Endodermal cell (in vitro differentiated cells): ENCODE measurements at regions not wholly inside any gene's neighbourhood (a gene's known extent, or its start where the extent isn't known, plus 50 kb on each side); places are given as distances from the start of the nearest gene placed in this dataset.

Source experiments
- DNase-seq: peaks from one replicate; pipeline ENCODE4 v3.0.0-alpha.2; 2017
- H3K27ac ChIP-seq: 2 replicates; pipeline ENCODE4 v1.5.1; 2013; ENCODE audit warnings: mild to moderate bottlenecking, low read depth, low read length, moderate library complexity
- H3K27me3 ChIP-seq: 2 replicates; pipeline ENCODE4 v1.6.1; 2013; ENCODE audit warnings: mild to moderate bottlenecking, low read length, moderate library complexity; ENCODE audit not compliant: insufficient read depth, control insufficient read depth, poor library complexity, severe bottlenecking
- H3K36me3 ChIP-seq: 2 replicates; pipeline ENCODE4 v1.7.0; 2013; ENCODE audit warnings: mild to moderate bottlenecking, low read length, moderate library complexity; ENCODE audit not compliant: control insufficient read depth, insufficient read depth
- H3K4me1 ChIP-seq: one replicate; pipeline ENCODE4 v1.7.0; 2013; ENCODE audit warnings: low read length; ENCODE audit not compliant: control insufficient read depth, insufficient read depth
- H3K4me3 ChIP-seq: 2 replicates; pipeline ENCODE4 v1.5.1; 2013; ENCODE audit warnings: mild to moderate bottlenecking, low read length, moderate library complexity
- H3K9ac ChIP-seq: 2 replicates; pipeline ENCODE4 v1.6.1; 2013; ENCODE audit warnings: mild to moderate bottlenecking, low read length, moderate library complexity; ENCODE audit not compliant: poor library complexity, severe bottlenecking; ENCODE audit errors: extremely low read depth
- H3K9me3 ChIP-seq: 2 replicates; pipeline ENCODE4 v1.6.1; 2013; ENCODE audit warnings: mild to moderate bottlenecking, low read length, moderate library complexity; ENCODE audit not compliant: control insufficient read depth
- H3K27ac Mint-ChIP-seq: 2 replicates; pipeline ENCODE4 v1.8.0; 2020; ENCODE audit warnings: mixed read lengths
- H3K27me3 Mint-ChIP-seq: 2 replicates; pipeline ENCODE4 v1.8.0; 2021; ENCODE audit warnings: mild to moderate bottlenecking, mixed read lengths; ENCODE audit not compliant: insufficient read depth
- H3K36me3 Mint-ChIP-seq: 2 replicates; pipeline ENCODE4 v1.8.0; 2020; ENCODE audit warnings: low read depth, mixed read lengths
- H3K4me1 Mint-ChIP-seq: 2 replicates; pipeline ENCODE4 v1.8.0; 2020; ENCODE audit warnings: mixed read lengths
- H3K4me3 Mint-ChIP-seq: 2 replicates; pipeline ENCODE4 v1.8.0; 2020; ENCODE audit warnings: mild to moderate bottlenecking, moderate library complexity, mixed read lengths
- H3K9me3 Mint-ChIP-seq: 2 replicates; pipeline ENCODE4 v1.8.0; 2020; ENCODE audit warnings: mild to moderate bottlenecking, mixed read lengths
- WGBS, 2 experiments: methylation state at CpG; one replicate each; pipeline versions ENCODE4 v1.1.5 to v1.1.7; 2013; ENCODE audit warnings: missing lambda C conversion rate in 2 of 2, mixed read lengths in 1 of 2; ENCODE audit not compliant: insufficient coverage in 1 of 2, insufficient read length in 1 of 2; 5-methylcytosine and 5-hydroxymethylcytosine counted together
- TF ChIP-seq, protein P1 (sequence below): fragments of 200-600 bp; sonication (generic); conservative IDR thresholded peaks from 2 replicates; pipeline ENCODE4 v1.5.0; 2021; ENCODE audit warnings: antibody characterized with exemption, mild to moderate bottlenecking

DNA sequence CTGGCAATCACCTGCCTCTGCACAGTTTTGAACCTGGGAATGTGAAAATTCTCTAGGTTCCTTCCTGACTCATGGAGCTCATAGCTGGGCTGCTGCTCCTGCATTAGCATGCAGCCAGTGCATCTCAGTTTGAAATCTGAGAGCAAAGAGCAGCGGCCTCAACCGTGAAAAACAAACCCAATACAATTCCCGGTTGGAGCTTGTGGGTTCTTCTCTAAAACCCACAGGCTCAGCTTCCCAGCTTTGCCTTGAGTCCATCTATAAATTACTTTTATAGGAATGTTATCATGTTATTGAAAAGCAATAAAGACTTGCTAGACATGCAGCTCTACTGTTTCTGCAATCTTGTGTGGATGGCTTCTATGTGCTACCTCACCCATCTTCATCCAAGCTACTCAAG is 191.7 kb downstream of the CXCL12 start:
- no peaks in the 10 kb centered on the region for H3K36me3 Mint-ChIP-seq
- no peak overlapping the region for H3K4me3 Mint-ChIP-seq
- H3K27me3 Mint-ChIP-seq = peaks cover 1% of the 10 kb centered on the region
- Histone ChIP-seq H3K27me3 (no peaks in the 10 kb centered on the region), H3K9ac (no peak overlapping the region), H3K9me3 (peaks cover 8% of the 10 kb centered on the region), H3K27ac (no peak overlapping the region), H3K36me3 (no peaks in the 10 kb centered on the region), H3K4me3 (no peak overlapping the region), H3K4me1 (no peaks in the 10 kb centered on the region)
- no peak for DNase-seq
- H3K27ac Mint-ChIP-seq = no peak overlapping the region
- peaks cover 4% of the 10 kb centered on the region for H3K4me1 Mint-ChIP-seq
- TF ChIP-seq, protein P1, sequence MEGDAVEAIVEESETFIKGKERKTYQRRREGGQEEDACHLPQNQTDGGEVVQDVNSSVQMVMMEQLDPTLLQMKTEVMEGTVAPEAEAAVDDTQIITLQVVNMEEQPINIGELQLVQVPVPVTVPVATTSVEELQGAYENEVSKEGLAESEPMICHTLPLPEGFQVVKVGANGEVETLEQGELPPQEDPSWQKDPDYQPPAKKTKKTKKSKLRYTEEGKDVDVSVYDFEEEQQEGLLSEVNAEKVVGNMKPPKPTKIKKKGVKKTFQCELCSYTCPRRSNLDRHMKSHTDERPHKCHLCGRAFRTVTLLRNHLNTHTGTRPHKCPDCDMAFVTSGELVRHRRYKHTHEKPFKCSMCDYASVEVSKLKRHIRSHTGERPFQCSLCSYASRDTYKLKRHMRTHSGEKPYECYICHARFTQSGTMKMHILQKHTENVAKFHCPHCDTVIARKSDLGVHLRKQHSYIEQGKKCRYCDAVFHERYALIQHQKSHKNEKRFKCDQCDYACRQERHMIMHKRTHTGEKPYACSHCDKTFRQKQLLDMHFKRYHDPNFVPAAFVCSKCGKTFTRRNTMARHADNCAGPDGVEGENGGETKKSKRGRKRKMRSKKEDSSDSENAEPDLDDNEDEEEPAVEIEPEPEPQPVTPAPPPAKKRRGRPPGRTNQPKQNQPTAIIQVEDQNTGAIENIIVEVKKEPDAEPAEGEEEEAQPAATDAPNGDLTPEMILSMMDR = no peak
- peaks cover 6% of the 10 kb centered on the region for H3K9me3 Mint-ChIP-seq
- 79% methylated on average over 3 of the region's 3 CpGs; no CpG with 5 or more reads in 1 of the 2 experiments for whole genome bisulfite sequencing, 2 experiments

DNA sequence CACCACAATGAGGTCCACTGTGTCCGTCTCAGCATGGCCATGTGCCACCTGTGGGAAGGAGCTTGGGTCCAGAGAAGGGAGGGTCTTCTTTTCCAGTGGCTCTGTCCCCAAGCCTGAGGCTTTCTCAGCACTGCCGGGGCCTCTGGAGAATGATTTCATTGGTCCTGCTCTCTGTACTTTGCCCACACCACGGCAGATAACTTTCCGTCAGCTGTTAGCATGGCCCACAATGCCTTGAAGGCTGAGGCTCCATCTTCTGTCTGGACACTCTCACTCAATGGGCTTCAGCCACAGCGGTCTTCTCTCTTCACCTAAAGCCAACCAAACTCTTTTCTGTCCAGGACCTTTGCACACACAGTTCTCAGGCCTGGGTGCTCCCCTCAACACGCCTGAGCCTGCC is 192.5 kb downstream of the CXCL12 start:
- WGBS, 2 experiments = 90 to 95% methylated on average over 5 to 6 of the region's 6 CpGs
- no peak overlapping the region for H3K27ac Mint-ChIP-seq

DNA sequence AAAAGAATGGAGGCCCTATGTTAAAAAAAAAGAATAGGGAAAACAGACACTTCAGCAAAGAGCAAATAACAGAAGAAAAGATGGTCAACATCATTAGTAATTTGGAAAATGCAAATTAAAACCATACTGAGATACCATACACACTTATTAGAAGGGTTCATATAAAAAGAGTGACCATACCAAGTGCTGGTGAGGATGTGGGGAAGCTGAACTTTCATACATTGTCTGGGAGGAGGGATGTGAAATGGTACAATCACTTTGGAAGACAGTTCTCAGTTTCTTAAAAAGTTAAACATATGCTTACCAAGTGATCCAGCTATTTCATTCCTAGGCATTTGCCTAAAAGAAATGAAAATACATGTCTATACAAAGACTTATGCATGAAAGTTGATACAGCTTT is 194.4 kb downstream of the CXCL12 start:
- Mint-ChIP-seq H3K4me3 (no peak overlapping the region), H3K27me3 (peaks cover 1% of the 10 kb centered on the region), H3K4me1 (peaks cover 4% of the 10 kb centered on the region), H3K9me3 (peaks cover 6% of the 10 kb centered on the region), H3K27ac (no peak overlapping the region), H3K36me3 (no peaks in the 10 kb centered on the region)
- Histone ChIP-seq H3K36me3 (no peaks in the 10 kb centered on the region), H3K4me3 (no peak overlapping the region), H3K27me3 (no peaks in the 10 kb centered on the region), H3K9ac (no peak overlapping the region), H3K27ac (no peak overlapping the region), H3K9me3 (peaks cover 8% of the 10 kb centered on the region), H3K4me1 (no peaks in the 10 kb centered on the region)
- TF ChIP-seq, protein P1 = no peak
- no peak for DNase-seq

More for the DNA sequence above, 192.5 kb downstream of the CXCL12 start:
- H3K9ac ChIP-seq = no peak overlapping the region
- TF ChIP-seq, protein P1 = no peak
- Mint-ChIP-seq H3K27me3 (peaks cover 1% of the 10 kb centered on the region), H3K4me1 (peaks cover 4% of the 10 kb centered on the region), H3K9me3 (peaks cover 6% of the 10 kb centered on the region), H3K4me3 (no peak overlapping the region), H3K36me3 (no peaks in the 10 kb centered on the region)
- no peaks in the 10 kb centered on the region for H3K4me1 ChIP-seq
- no peak for DNase-seq
- peaks cover 8% of the 10 kb centered on the region for H3K9me3 ChIP-seq
- no peak overlapping the region for H3K4me3 ChIP-seq
- H3K27me3 ChIP-seq = no peaks in the 10 kb centered on the region
- no peaks in the 10 kb centered on the region for H3K36me3 ChIP-seq
- H3K27ac ChIP-seq = no peak overlapping the region
